Activated B cell treated with CpG ODN at 0.5 μM for 24 hours (primary cell): ENCODE measurements at regions not wholly inside any gene's neighbourhood (a gene's known extent, or its start where the extent isn't known, plus 50 kb on each side); places are given as distances from the start of the nearest gene placed in this dataset.

Experiments
- ATAC-seq: fragments of 200-7000 bp; cut with Tn5 transposase; one replicate; pipeline ENCODE4 v1.10.0; 2021; ENCODE audit warnings: low read depth, mild to moderate bottlenecking, moderate library complexity
- CTCF ChIA-PET: fragments of 350-600 bp; sonication (Branson Sonifier 250); formaldehyde crosslinking; loops from one replicate; lab custom pipeline; 2021; ENCODE audit warnings: antibody characterized with exemption; lab: Charles Lee
- POLR2A ChIA-PET: fragments of 350-600 bp; sonication (Branson Sonifier 250); formaldehyde crosslinking; loops from one replicate; lab custom pipeline; 2021; ENCODE audit warnings: antibody characterized with exemption; lab: Charles Lee
- DNase-seq: peaks from one replicate; pipeline ENCODE4 v3.0.0; 2022
- H3K27ac Mint-ChIP-seq: one replicate; pipeline ENCODE4 v1.8.0; 2020; ENCODE audit warnings: mixed read lengths
- H3K27me3 Mint-ChIP-seq: one replicate; pipeline ENCODE4 v1.8.0; 2021; ENCODE audit warnings: mixed read lengths
- H3K36me3 Mint-ChIP-seq: one replicate; pipeline ENCODE4 v1.8.0; 2021; ENCODE audit warnings: low read depth, mixed read lengths
- H3K4me1 Mint-ChIP-seq: one replicate; pipeline ENCODE4 v1.8.0; 2021; ENCODE audit warnings: mixed read lengths
- H3K4me3 Mint-ChIP-seq: one replicate; pipeline ENCODE4 v1.8.0; 2020; ENCODE audit warnings: mild to moderate bottlenecking, mixed read lengths
- H3K9me3 Mint-ChIP-seq: one replicate; pipeline ENCODE4 v1.8.0; 2020; ENCODE audit warnings: mixed read lengths
- intact Hi-C: fragments of 100-400 bp; cut with micrococcal nuclease; formaldehyde crosslinking; loops from one replicate; pipeline ENCODE4 v1.15.1; 2024
- TF ChIP-seq, protein P1 (sequence below): fragments of 200-600 bp; IDR thresholded peaks from one replicate; pipeline ENCODE4 v1.8.0; 2022; ENCODE audit warnings: antibody characterized with exemption, mild to moderate bottlenecking

DNA sequence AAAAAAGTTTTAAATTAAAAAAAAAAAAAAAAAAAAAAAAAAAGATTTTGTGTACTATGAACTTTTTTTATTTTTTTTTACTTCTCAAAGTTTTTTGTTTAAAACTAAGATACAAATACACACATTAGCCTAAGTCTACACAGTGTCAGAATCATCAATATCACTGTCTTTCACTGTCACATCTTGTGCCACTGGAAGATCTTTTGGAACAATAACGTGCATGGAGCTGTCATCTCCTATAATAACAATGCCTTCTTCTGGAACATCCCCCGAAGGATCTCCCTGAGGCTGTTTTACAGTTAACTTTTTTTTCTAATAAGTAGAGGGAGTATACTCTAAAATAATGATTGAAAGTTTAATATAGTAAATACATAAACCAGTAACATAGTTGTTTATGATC is 295.7 kb downstream of the KCNJ2 start:
- CTCF ChIA-PET, result no interaction called here
- Mint-ChIP-seq H3K9me3 (no peaks in the 10 kb centered on the region), H3K27ac (no peak overlapping the region), H3K27me3 (no peaks in the 10 kb centered on the region), H3K4me1 (no peaks in the 10 kb centered on the region), H3K36me3 (no peaks in the 10 kb centered on the region), H3K4me3 (no peak overlapping the region)
- intact Hi-C loops, result no loop called here
- POLR2A ChIA-PET, result no interaction called here
- TF ChIP-seq, protein P1, sequence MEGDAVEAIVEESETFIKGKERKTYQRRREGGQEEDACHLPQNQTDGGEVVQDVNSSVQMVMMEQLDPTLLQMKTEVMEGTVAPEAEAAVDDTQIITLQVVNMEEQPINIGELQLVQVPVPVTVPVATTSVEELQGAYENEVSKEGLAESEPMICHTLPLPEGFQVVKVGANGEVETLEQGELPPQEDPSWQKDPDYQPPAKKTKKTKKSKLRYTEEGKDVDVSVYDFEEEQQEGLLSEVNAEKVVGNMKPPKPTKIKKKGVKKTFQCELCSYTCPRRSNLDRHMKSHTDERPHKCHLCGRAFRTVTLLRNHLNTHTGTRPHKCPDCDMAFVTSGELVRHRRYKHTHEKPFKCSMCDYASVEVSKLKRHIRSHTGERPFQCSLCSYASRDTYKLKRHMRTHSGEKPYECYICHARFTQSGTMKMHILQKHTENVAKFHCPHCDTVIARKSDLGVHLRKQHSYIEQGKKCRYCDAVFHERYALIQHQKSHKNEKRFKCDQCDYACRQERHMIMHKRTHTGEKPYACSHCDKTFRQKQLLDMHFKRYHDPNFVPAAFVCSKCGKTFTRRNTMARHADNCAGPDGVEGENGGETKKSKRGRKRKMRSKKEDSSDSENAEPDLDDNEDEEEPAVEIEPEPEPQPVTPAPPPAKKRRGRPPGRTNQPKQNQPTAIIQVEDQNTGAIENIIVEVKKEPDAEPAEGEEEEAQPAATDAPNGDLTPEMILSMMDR, result no peak
- DNase-seq (no peak), ATAC-seq (no peak)

DNA sequence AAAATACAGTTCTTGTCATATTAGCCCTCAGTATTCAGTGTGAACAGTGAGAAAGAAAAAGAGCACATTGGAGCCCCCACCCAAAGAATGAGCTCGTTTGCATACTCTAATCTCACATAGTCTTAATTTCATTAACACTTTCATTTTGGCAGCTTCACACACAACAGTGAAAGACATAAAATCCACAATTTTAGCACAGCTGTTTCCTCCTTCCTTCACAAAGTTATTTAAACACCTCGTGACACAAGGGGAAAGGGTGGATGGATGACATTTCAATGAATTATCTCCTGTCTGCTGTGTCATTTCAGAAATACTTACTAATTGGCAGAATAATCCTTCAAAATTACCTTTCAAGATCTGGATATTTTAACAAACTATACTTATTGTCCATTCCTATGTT is 299.3 kb downstream of the KCNJ2 start:
- no peak overlapping the region for H3K27ac Mint-ChIP-seq
- TF ChIP-seq, protein P1, result no peak
- intact Hi-C loops, result no loop called here
- H3K36me3 Mint-ChIP-seq, result no peaks in the 10 kb centered on the region
- POLR2A ChIA-PET, result no interaction called here
- H3K4me3 Mint-ChIP-seq, result no peak overlapping the region
- no peaks in the 10 kb centered on the region for H3K9me3 Mint-ChIP-seq
- ATAC-seq, result no peak
- CTCF ChIA-PET, result no interaction called here
- no peak for DNase-seq
- H3K4me1 Mint-ChIP-seq, result no peaks in the 10 kb centered on the region
- H3K27me3 Mint-ChIP-seq, result no peaks in the 10 kb centered on the region

DNA sequence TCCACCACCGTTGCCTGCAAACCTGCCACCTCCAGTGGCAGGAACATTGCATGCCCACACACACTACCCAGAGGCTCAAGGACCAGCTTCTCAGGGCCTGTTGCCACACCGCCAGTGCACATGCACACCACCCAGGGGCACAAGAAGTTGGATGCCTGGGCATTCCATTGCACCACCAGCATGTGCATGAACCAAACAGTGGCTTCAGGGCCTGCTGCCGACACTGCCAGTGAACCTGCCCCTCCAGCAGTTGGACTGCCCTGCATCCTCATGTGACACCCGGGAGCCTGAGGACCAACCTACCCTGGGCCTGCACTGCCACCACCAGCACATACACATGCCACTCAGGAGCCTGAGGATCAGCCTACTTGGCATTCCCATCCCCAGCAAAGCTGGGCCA is 303.7 kb downstream of the KCNJ2 start:
- H3K4me3 Mint-ChIP-seq, result no peak overlapping the region
- intact Hi-C loops, result no loop called here

DNA sequence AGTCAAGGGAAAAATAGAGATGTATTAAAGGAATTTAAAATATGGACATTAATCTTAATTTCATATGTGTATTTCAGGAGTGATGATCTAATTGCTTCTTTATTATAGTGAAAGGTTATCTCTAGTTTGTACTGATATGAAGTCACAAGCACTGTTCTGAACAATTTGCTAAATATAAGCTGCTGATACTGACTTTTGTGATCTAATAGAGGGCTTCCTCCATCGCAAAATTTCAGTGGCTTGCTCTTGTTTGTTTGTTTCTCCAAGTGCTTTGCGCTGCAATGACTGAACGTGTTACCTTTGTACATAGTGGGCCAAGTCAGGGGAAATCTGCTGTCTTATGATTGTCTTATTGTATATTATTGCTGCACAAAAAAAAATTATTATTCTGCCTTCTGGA is 307.0 kb downstream of the KCNJ2 start:
- TF ChIP-seq, protein P1, result no peak
- DNase-seq (no peak), ATAC-seq (no peak)
- no peaks in the 10 kb centered on the region for H3K27me3 Mint-ChIP-seq
- no peak overlapping the region for H3K4me3 Mint-ChIP-seq
- intact Hi-C loops, result no loop called here
- POLR2A ChIA-PET, result no interaction called here
- H3K9me3 Mint-ChIP-seq, result peaks cover 2% of the 10 kb centered on the region
- H3K27ac Mint-ChIP-seq, result no peak overlapping the region
- no peaks in the 10 kb centered on the region for H3K4me1 Mint-ChIP-seq
- no peaks in the 10 kb centered on the region for H3K36me3 Mint-ChIP-seq
- CTCF ChIA-PET, result no interaction called here

More for the DNA sequence above, 303.7 kb downstream of the KCNJ2 start:
- CTCF ChIA-PET, result no interaction called here
- Mint-ChIP-seq H3K4me1 (no peaks in the 10 kb centered on the region), H3K27ac (no peak overlapping the region), H3K36me3 (no peaks in the 10 kb centered on the region), H3K9me3 (peaks cover 2% of the 10 kb centered on the region), H3K27me3 (no peaks in the 10 kb centered on the region)
- POLR2A ChIA-PET, result no interaction called here
- DNase-seq (no peak), ATAC-seq (no peak)
- TF ChIP-seq, protein P1, result no peak

DNA sequence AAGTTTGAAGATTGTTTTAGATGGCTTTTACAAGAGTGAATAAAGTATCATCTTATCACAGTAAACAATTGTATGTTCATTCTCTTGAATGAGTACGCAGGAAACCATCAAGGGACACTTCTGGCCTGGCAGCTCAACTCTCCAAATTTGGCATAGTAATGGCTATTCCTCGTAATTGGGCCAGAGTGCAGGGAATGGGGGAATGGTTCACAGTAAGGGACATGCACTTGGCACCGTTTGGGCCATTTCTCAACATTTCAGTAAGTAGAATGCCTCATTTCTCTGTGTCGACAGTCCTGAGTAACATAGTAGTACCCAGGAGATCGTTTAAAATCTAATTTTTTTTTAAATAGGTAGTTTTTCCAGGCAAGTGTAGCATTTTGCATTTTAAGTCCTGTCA is 309.6 kb downstream of the KCNJ2 start:
- ATAC-seq (no peak), DNase-seq (no peak)
- Mint-ChIP-seq H3K27ac (no peak overlapping the region), H3K9me3 (peaks cover 9% of the 10 kb centered on the region), H3K36me3 (no peaks in the 10 kb centered on the region), H3K27me3 (no peaks in the 10 kb centered on the region), H3K4me1 (no peaks in the 10 kb centered on the region), H3K4me3 (no peak overlapping the region)
- TF ChIP-seq, protein P1, result no peak
- ChIA-PET POLR2A (no interaction called here), CTCF (no interaction called here)
- intact Hi-C loops, result no loop called here
